GM12891 (cell line): ENCODE measurements at regions not wholly inside any gene's neighbourhood (a gene's known extent, or its start where the extent isn't known, plus 50 kb on each side); places are given as distances from the start of the nearest gene placed in this dataset.

Experiments
- DNase-seq: peaks from one replicate; pipeline ENCODE4 v3.0.0; 2011; ENCODE audit warnings: low spot score; ENCODE audit not compliant: insufficient read length
- FAIRE-seq: peaks from 2 replicates; lab custom pipeline; 2011; peaks lifted over from hg19 to GRCh38; lab: Jason Lieb, UNC
- PAX5 ChIP-seq: IDR thresholded peaks from 2 replicates; pipeline ENCODE4 v1.6.1; 2011; ENCODE audit warnings: low read length, moderate library complexity, mild to moderate bottlenecking; ENCODE audit not compliant: insufficient read depth, severe bottlenecking
- POLR2A ChIP-seq: IDR thresholded peaks from 2 replicates; pipeline ENCODE4 v1.6.1; 2011; ENCODE audit warnings: low read depth, low read length, control low read depth
- POLR2AphosphoS5 ChIP-seq: IDR thresholded peaks from 2 replicates; pipeline ENCODE4 v1.6.1; 2011; ENCODE audit warnings: low read depth, low read length, control low read depth
- POU2F2 ChIP-seq: IDR thresholded peaks from 2 replicates; pipeline ENCODE4 v1.6.1; 2011; ENCODE audit warnings: low read depth, mild to moderate bottlenecking, control low read depth, low read length, moderate library complexity
- SPI1 ChIP-seq: IDR thresholded peaks from 2 replicates; pipeline ENCODE4 v1.6.1; 2011; ENCODE audit warnings: low read depth, low read length, control low read depth
- TAF1 ChIP-seq: IDR thresholded peaks from 2 replicates; pipeline ENCODE4 v1.6.1; 2011; ENCODE audit warnings: low read depth, low read length, control low read depth

DNA sequence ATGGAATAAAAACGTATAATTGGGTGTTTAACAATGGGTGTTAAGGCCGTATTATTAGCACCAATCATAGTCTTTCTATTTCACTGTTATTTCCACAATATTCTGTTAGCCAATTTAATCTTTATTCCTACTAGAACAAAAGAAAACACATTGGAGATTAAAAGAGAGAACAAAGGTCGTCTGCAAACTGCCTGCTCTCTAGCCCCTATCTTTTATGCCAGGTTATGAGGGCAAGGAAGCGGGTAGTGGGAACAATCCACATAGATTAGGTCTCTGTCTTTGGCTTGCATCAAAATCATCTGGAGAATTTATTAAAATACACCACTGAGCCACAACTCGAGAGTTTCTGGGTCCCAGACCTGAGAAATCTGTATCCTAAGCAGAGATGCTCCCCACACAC, 69.4 kb upstream of the DSC1 start:
- DNase-seq (no peak), FAIRE-seq (no peak)
- TF ChIP-seq POLR2AphosphoS5 (no peak), TAF1 (no peak), POLR2A (no peak), SPI1 (no peak), PAX5 (no peak), POU2F2 (no peak)

DNA sequence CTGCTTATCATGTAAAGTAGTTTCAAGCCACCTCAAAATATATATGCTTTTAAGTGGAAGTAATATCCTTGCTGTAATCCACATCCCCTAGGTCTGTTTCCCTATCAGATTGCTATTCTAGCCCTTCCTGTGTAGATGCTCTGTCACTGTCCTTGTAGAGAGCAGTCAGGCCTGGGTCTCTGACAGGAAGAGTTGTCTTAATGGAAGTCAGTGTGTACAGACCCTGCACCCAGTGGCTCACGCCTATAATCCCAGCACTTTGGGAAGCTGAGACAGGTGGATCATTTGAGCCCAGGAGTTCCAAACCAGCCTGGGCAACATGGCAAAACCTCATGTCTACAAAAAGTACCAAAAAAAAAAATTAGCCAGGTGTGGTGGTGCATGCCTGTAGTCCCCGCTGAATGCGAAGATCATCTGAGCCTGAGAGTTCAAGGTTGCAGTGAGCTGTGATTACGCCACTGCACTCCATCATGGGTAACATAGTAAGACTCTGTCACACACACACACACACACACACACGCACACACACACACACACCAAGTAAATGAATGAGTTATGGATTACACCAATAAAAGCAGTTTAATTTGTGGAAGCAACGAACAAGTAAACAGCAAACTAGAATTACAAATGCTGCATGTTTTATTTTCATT, 70.2 kb upstream of the DSC1 start:
- DNase-seq (no peak), FAIRE-seq (peak; percentile 62)
- TF ChIP-seq POLR2A (no peak), POU2F2 (no peak), POLR2AphosphoS5 (no peak)

DNA sequence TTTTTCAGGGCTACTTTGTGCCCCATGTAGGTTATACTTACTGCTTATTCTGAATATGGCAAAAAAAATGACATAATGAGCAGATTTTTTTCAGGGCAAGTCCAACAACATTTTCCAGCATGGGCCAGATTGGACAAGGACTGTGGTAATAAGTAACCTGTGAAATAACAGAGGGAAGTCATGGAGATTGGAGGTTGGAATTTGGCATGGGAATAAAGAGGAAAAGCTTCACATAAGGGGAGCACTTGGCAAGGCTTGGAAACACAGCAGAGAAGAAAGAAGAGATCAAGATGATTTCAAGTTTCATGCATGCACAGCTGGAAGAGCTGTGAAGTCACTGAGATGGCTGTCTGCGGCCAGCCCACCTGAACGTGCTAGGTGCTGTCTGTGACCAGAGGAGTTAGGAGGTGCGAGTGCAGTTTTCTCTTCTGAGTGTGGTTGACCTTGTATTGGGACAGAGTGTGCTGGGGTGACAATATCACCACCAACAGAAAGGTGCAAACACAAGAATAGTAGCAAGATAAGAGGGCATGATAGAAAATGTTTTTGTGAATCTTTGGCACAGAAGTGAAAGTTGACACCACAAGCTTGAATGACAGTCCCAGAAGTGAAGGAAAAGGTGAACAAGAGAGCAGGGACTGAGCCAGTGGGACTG, 71.1 kb upstream of the DSC1 start:
- peak; percentile 69 for FAIRE-seq
- TF ChIP-seq SPI1 (0 out of 2 replicates have a peak, but pooled peaks have one; percentile 9), POLR2A (no peak)
- DNase-seq, result no peak

DNA sequence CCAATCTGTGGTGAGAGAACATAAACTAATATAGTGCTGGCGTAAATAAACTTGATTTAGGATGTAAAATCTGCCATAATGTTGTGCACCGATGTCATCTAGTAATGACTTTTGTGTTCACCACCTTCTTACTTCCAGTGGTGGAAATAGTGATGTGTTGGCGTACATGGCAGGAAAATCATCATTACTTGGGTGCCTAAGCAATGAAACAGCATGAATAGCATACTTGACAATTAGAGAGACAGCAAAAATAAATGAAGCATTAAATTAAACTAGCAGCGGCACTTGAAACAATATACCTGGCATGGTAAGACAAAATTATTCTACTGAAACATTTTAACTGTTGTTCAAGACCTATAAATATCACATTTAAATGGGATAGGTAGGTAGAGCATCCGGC, 73.2 kb upstream of the DSC1 start:
- no peak for TF ChIP-seq SPI1
- TF ChIP-seq POLR2AphosphoS5, result no peak
- no peak for TF ChIP-seq TAF1
- no peak for TF ChIP-seq POLR2A
- no peak for TF ChIP-seq PAX5
- TF ChIP-seq POU2F2, result no peak
- FAIRE-seq, result no peak

DNA sequence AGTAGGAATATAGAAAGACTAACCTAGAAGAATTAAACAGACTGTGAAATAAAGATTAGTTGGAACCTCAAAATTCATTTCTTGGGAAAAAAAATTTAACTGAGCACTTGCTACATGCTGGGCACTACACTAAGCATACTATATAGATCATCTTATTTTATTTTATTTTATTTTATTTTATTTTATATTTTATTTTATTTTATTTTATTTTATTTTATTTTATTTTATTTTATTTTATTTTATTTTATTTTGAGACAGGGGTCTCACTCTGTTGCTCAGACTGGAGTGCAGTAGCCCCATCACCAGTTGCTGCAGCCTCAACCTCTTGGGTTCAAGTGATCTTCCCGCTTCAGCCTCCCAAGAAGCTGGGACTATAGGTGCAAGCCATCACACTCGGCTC, 74.5 kb upstream of the DSC1 start:
- FAIRE-seq (no peak), DNase-seq (no peak)
- no peak for TF ChIP-seq POLR2A

More for the DNA sequence above, 73.2 kb upstream of the DSC1 start:
- no peak for DNase-seq

DNA sequence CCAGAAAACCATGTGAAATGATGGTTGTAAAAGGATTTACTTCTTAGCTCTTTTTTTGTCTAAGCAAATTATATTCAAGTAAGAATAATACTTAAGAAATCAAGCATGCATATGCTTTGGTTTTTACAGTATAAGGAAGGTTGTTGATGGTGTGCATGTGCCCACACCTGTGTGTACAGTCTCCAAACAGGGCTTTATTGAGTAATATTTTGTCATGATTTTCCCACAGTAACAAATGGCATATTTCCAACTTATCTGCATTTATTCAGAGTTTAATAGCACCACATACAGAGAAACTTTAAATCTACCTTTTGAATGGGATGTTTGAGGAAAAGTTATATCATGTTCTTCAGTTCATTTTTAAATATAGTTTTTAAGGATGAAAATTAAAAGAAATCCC, 76.5 kb upstream of the DSG1 start:
- no peak for FAIRE-seq
- TF ChIP-seq SPI1 (no peak), POLR2AphosphoS5 (no peak), PAX5 (no peak), POU2F2 (no peak), POLR2A (no peak), TAF1 (no peak)
- DNase-seq, result no peak

DNA sequence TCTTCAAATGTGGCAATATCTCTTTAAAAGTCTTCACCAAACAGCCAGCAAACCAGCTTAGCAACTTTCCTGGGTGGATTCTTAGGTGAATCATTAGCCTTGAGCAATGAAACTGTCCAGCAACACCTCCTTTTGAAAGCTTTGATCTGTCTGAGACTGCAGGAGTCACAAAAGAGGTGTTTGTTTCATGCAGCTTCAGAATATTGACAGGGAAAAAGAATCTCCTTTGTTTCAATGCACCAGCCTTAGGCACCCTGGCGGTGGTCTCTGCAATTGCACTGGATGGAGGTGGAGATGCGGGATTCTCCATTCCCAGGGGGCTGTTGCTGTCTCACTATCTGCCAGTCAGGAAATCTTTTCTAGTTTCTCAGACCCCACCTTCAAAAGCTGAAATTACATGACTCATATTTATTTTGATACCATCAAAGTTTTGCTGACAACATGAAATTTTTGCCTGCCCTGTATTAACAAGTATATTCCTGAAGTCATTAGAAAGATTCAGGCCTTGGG, 76.0 kb upstream of the DSG1 start:
- TF ChIP-seq POLR2AphosphoS5 (no peak), PAX5 (no peak), SPI1 (no peak), POLR2A (no peak), TAF1 (no peak), POU2F2 (no peak)
- DNase-seq (no peak), FAIRE-seq (no peak)

DNA sequence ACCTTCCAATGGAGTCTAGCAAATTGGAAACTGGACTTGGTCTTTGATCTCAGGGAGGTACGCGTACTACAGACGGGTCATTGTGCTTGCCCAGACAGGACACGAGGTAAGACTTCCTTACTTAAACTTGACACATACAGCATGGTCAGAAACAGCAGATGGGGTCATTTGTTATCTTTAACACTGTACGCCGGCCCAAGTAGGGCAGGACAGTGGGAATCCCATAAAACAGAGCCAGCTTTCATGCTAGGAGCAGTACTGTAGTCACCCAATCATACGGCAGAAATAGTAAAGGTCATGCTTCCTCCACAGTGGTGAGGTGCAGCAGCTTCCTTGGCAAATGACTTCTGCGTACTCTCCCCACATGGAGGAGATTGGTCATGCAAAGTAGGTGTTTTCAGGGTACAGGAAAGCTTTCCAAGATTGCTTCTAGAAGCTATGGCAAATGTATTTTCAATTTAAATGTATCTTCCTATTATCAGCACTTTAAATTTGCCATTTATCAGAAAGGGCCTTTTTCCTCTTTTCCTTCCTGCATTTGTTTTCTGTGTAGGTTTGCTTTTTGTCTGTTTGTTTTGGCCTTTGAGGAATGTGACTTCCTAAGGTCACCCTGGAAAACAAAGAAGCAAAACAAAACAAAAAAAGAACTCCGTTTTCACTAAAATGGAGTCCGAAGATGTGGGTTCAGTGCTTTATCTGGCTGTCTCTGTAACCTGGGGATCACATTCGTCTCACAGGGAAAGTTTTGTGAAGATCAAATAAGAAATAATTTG, 74.0 kb upstream of the DSG1 start:
- DNase-seq (no peak), FAIRE-seq (no peak)
- TF ChIP-seq POLR2AphosphoS5, result no peak
- no peak for TF ChIP-seq POU2F2
- TF ChIP-seq POLR2A, result no peak
- no peak for TF ChIP-seq PAX5
- TF ChIP-seq TAF1, result no peak
- no peak for TF ChIP-seq SPI1

DNA sequence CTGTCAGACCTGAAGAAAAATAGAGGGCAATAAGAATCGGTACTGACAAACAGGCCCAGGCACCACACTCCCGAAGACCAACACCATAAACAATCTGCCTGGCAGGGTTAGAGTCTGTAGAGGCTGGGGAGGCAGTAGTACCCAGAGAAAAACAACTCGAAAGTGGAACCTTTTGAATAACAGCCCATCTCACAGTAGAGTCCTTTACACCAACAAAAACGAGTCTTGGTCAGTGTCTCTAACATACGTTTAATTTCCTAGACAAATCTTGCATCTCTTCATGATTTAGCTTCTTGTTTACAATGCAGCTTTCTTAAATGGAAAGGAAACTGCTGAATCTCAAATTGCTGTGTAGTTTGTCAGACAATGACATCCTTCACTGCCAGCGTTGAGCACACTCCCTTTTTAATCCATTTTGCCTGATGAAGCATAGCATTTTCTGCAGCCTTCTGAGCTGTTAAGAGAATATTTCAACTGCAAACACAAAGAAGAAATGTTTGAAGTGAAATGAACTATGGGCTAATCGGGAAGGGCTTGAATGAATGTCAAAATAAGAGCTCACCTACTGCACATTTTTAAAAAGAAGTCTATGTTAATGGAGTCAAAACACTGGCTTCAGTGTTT, 73.1 kb upstream of the DSG1 start:
- no peak for FAIRE-seq
- TF ChIP-seq TAF1 (no peak), POLR2AphosphoS5 (no peak), POU2F2 (no peak), SPI1 (no peak), PAX5 (no peak)
- no peak for DNase-seq
